Thyroid gland (tissue), 4 donors: ENCODE measurements at regions not wholly inside any gene's neighbourhood (a gene's known extent, or its start where the extent isn't known, plus 50 kb on each side); places are given as distances from the start of the nearest gene placed in this dataset.

ENCODE experiments used
- DNase-seq, 2 donors: peaks; one replicate each; pipeline ENCODE4 v3.0.0-alpha.2; 2019
- H3K27ac ChIP-seq, 3 donors: fragments of 200-600 bp; sonication (generic); 1 replicate in 2 of 3; 2 replicates in 1 of 3; pipeline ENCODE4 v1.5.1; 2016 to 2019; ENCODE audit warnings: mild to moderate bottlenecking in 1 of 3, moderate library complexity in 1 of 3
- H3K27me3 ChIP-seq: fragments of 200-600 bp; sonication (generic); one replicate; pipeline ENCODE4 v1.5.1; 2019
- H3K36me3 ChIP-seq, 2 donors: fragments of 200-600 bp; sonication (generic); one replicate each; pipeline ENCODE4 v1.5.1; 2016 to 2019
- H3K4me1 ChIP-seq, 2 donors: fragments of 200-600 bp; sonication (generic); one replicate each; pipeline ENCODE4 v1.5.1; 2017 to 2019
- H3K4me3 ChIP-seq, 3 donors: fragments of 200-600 bp; sonication (generic); replicated peaks in 1 of 3; 1 replicate in 2 of 3; 2 replicates in 1 of 3; pipeline ENCODE4 v1.5.1; 2016; ENCODE audit warnings: mild to moderate bottlenecking in 1 of 3
- H3K9me3 ChIP-seq: fragments of 200-600 bp; sonication (generic); one replicate; pipeline ENCODE4 v1.5.1; 2017
- CTCF ChIP-seq, 6 experiments: fragments of 200-600 bp in 3 of 6; fragments of 450-650 bp in 3 of 6; sonication (generic) in 3 of 6; IDR thresholded peaks; one replicate each; pipeline ENCODE4 v1.5.1; 2016 to 2019; ENCODE audit warnings: antibody characterized with exemption in 6 of 6, mild to moderate bottlenecking in 2 of 6, inconsistent platforms in 1 of 6, moderate library complexity in 1 of 6
- POLR2A ChIP-seq, 2 donors: fragments of 450-650 bp; IDR thresholded peaks; one replicate each; pipeline ENCODE4 v1.6.1; 2017; ENCODE audit warnings: antibody characterized with exemption in 2 of 2, mild to moderate bottlenecking in 2 of 2, moderate library complexity in 1 of 2
- WGBS, 2 donors: methylation state at CpG; one replicate each; pipeline ENCODE4 v1.1.5; 2017; 5-methylcytosine and 5-hydroxymethylcytosine counted together
- intact Hi-C: fragments of 100-400 bp; cut with DNase I; formaldehyde crosslinking; loops from one replicate; pipeline ENCODE4 v1.15.1; 2023

- H3K36me3 ChIP-seq = no peaks in the 10 kb centered on the region
- H3K27ac ChIP-seq = no peak overlapping the region
- WGBS, 2 donors = 91 to 92% methylated on average over 7 of the region's 7 CpGs
- no peaks in the 10 kb centered on the region for H3K4me1 ChIP-seq
- intact Hi-C loops = no loop called here
- DNase-seq = no peak
- no peaks in the 10 kb centered on the region for H3K27me3 ChIP-seq
- H3K4me3 ChIP-seq = no peak overlapping the region
- TF ChIP-seq POLR2A (IDR thresholded peaks at IDR 0.05) (no peak), CTCF (IDR thresholded peaks at IDR 0.05) (no peak)
- no peaks in the 10 kb centered on the region for H3K9me3 ChIP-seq
These were observed 159.4 kb upstream of the MLN start for GRCh38 chr6:33963136-33963750.

DNA sequence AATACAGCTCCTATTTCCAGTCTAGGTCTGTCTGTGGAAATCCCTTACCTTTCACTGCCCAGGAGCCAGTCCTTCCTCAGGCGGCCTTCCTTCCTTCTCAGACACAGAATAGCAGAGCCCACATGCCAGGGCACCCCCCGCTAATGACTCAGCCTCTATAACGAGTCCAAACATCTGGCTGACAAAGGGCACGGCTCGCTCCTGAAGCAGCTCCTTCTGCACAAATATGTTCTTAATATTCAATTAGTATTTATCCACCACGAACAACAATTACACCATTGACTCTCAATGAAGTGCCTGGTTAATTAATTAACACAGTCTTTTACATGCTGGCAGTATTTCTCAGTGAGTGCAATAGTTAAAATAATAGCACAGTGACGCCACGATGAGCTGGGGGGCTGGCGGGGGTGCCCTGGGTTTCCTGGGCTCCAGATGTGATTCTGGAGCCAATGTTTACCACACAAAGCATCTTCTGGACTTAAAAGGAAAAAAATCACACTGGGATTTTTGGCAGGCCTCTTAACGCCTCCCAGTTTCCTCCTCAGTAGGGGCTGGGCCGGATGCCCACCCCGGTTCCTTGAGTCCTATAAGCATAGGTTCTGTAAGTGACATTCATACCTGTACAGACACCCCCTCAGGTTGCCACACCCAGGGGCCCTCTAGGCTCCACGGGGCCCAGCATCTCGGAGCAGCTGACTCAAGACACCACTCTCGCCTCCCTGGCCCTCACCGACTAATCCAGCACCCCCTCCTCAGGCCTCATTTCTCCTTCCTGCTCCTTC lies 158.6 kb upstream of the MLN start:
- intact Hi-C loops = no loop called here
- 80 to 83% methylated on average over 16 of the region's 16 CpGs for WGBS, 2 donors
- H3K4me3 ChIP-seq = no peak overlapping the region
- no peaks in the 10 kb centered on the region for H3K27me3 ChIP-seq
- H3K36me3 ChIP-seq = no peaks in the 10 kb centered on the region
- no peak for TF ChIP-seq CTCF (IDR thresholded peaks at IDR 0.05)
- no peak for TF ChIP-seq POLR2A (IDR thresholded peaks at IDR 0.05)
- H3K27ac ChIP-seq = no peak overlapping the region
- no peaks in the 10 kb centered on the region for H3K4me1 ChIP-seq
- no peak for DNase-seq
- H3K9me3 ChIP-seq = no peaks in the 10 kb centered on the region

GRCh38 chr6:33961691-33962090 lies 157.9 kb upstream of the MLN start:
- Histone ChIP-seq H3K27me3 (no peaks in the 10 kb centered on the region), H3K4me3 (no peak overlapping the region), H3K27ac (no peak overlapping the region), H3K4me1 (no peaks in the 10 kb centered on the region), H3K9me3 (no peaks in the 10 kb centered on the region), H3K36me3 (no peaks in the 10 kb centered on the region)
- intact Hi-C loops = no loop called here
- 73 to 92% methylated on average over 5 to 6 of the region's 6 CpGs for WGBS, 2 donors
- TF ChIP-seq CTCF (IDR thresholded peaks at IDR 0.05) = no peak
- TF ChIP-seq POLR2A (IDR thresholded peaks at IDR 0.05) = no peak
- no peak for DNase-seq

GRCh38 chr6:33960345-33961313 lies 156.8 kb upstream of the MLN start:
- no peak for TF ChIP-seq CTCF (IDR thresholded peaks at IDR 0.05)
- no peaks in the 10 kb centered on the region for H3K27me3 ChIP-seq
- 82 to 84% methylated on average over 14 to 21 of the region's 22 CpGs for WGBS, 2 donors

More at GRCh38 chr6:33960345-33961313, 156.8 kb upstream of the MLN start:
- no peaks in the 10 kb centered on the region for H3K36me3 ChIP-seq
- no peak overlapping the region for H3K4me3 ChIP-seq
- H3K4me1 ChIP-seq = no peaks in the 10 kb centered on the region
- H3K27ac ChIP-seq = no peak overlapping the region
- DNase-seq = no peak
- H3K9me3 ChIP-seq = no peaks in the 10 kb centered on the region
- intact Hi-C loops = no loop called here
